ENCODE measurements at regions not wholly inside any gene's neighbourhood (a gene's known extent, or its start where the extent isn't known, plus 50 kb on each side); places are given as distances from the start of the nearest gene placed in this dataset.

DNA sequence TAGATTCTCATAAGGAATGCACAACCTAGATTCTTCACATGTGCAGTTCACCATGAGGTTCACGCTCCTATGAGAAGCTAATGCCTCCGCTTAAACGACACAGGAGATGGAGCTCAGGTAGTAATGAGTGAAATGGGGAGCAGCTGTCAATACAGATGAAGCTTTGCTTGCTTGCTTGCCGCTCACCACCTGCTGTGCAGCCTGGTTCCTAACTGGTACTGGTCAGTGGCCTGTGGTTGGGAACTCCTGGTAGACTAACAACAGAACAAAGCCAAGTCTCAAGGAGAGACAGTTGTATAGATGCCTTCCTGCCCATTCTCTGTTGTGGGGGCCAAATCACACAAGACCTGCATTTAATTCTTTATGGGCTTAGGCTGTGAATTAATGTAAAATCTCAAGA, 449.2 kb upstream of the TNP1 start:
- no peak for TF ChIP-seq MED1 (CRISPR knock-in tag; IDR thresholded peaks at IDR 0.05)
- TF ChIP-seq HES4 (CRISPR knock-in tag; IDR thresholded peaks at IDR 0.05; ENCODE audit: borderline replicate concordance) = no peak
- no peak for TF ChIP-seq TEAD2 (CRISPR knock-in tag; IDR thresholded peaks at IDR 0.05)
